Uterus (tissue), 2 donors: ENCODE measurements at regions not wholly inside any gene's neighbourhood (a gene's known extent, or its start where the extent isn't known, plus 50 kb on each side); places are given as distances from the start of the nearest gene placed in this dataset.

Source experiments
- POLR2A ChIP-seq, 2 donors: fragments of 450-650 bp; IDR thresholded peaks; one replicate each; pipeline ENCODE4 v1.6.1; 2016; ENCODE audit warnings: antibody characterized with exemption in 2 of 2, mild to moderate bottlenecking in 1 of 2, moderate library complexity in 1 of 2
- TF ChIP-seq, protein P1 (sequence below), 4 experiments: fragments of 200-600 bp in 2 of 4; fragments of 450-650 bp in 2 of 4; sonication (generic) in 2 of 4; IDR thresholded peaks; one replicate each; pipeline ENCODE4 v1.5.1; 2016 to 2019; ENCODE audit warnings: antibody characterized with exemption in 4 of 4, mild to moderate bottlenecking in 2 of 4, moderate library complexity in 1 of 4

DNA sequence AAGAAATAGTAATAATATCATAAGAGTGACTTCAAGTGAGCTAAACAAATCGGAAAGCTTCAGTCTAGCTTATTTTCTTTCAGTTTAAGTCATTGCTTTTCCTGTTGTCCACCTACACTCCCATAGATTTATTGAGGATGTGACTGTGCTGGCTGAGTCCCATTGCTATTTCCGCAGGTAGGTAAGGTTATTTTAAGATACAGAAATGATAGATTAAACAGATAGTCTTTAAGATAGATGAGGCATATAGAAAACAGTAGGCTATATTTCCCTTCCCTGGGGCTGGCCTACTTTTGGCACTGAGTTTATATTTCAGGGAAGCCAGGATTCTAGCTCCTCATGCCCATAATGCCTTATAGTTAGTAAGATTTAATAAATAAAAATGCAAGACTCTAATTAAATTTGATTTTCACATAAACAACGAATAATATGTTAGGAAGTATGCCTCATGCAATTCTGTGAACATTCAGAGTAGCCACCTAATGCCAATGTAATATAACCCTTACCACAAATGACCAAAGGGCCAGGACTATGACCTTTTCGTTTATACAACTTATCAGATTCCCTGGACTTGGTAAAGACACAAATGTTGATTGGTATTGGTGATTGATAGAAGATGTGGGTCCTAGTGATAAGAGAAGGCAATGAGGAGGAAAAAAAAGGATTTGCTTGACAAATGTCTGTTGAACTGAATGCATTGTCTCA lies 1079.3 kb downstream of the EPHA7 start:
- TF ChIP-seq, protein P1, sequence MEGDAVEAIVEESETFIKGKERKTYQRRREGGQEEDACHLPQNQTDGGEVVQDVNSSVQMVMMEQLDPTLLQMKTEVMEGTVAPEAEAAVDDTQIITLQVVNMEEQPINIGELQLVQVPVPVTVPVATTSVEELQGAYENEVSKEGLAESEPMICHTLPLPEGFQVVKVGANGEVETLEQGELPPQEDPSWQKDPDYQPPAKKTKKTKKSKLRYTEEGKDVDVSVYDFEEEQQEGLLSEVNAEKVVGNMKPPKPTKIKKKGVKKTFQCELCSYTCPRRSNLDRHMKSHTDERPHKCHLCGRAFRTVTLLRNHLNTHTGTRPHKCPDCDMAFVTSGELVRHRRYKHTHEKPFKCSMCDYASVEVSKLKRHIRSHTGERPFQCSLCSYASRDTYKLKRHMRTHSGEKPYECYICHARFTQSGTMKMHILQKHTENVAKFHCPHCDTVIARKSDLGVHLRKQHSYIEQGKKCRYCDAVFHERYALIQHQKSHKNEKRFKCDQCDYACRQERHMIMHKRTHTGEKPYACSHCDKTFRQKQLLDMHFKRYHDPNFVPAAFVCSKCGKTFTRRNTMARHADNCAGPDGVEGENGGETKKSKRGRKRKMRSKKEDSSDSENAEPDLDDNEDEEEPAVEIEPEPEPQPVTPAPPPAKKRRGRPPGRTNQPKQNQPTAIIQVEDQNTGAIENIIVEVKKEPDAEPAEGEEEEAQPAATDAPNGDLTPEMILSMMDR (IDR thresholded peaks at IDR 0.05), result no peak
- no peak for TF ChIP-seq POLR2A (IDR thresholded peaks at IDR 0.05)
